Astrocyte (in vitro differentiated cells and primary cell): ENCODE measurements at regions not wholly inside any gene's neighbourhood (a gene's known extent, or its start where the extent isn't known, plus 50 kb on each side); places are given as distances from the start of the nearest gene placed in this dataset.

Experiments
- DNase-seq: peaks from one replicate; pipeline ENCODE4 v3.0.0-alpha.2; 2010; ENCODE audit warnings: low read depth
- FAIRE-seq: peaks from 2 replicates; lab custom pipeline; 2011; peaks lifted over from hg19 to GRCh38; lab: Jason Lieb, UNC
- H2AFZ ChIP-seq: 2 replicates; pipeline ENCODE4 v1.6.0; 2012; ENCODE audit warnings: low read depth, low read length, inconsistent platforms
- H3K27ac ChIP-seq: 2 replicates; pipeline ENCODE4 v1.5.1; 2011; ENCODE audit warnings: low read depth, low read length, inconsistent platforms
- H3K27me3 ChIP-seq: 2 replicates; pipeline ENCODE4 v1.6.0; 2011; ENCODE audit warnings: low read length, inconsistent platforms; ENCODE audit not compliant: insufficient read depth
- H3K36me3 ChIP-seq: 2 replicates; pipeline ENCODE4 v1.5.1; 2011; ENCODE audit warnings: low read length, inconsistent platforms; ENCODE audit not compliant: insufficient read depth
- H3K4me1 ChIP-seq: 2 replicates; pipeline ENCODE4 v1.5.1; 2011; ENCODE audit warnings: low read length, inconsistent platforms; ENCODE audit not compliant: insufficient read depth
- H3K4me2 ChIP-seq: 2 replicates; pipeline ENCODE4 v1.6.0; 2012; ENCODE audit warnings: low read length, inconsistent platforms
- H3K4me3 ChIP-seq: 2 replicates; pipeline ENCODE4 v1.5.1; 2011; ENCODE audit warnings: low read depth, mild to moderate bottlenecking, low read length, inconsistent platforms; ENCODE audit not compliant: insufficient read depth
- H3K79me2 ChIP-seq: 2 replicates; pipeline ENCODE4 v1.6.0; 2012; ENCODE audit warnings: mild to moderate bottlenecking, low read length, inconsistent platforms; ENCODE audit not compliant: insufficient read depth
- H3K9ac ChIP-seq: 2 replicates; pipeline ENCODE4 v1.6.0; 2012; ENCODE audit warnings: mild to moderate bottlenecking, low read length, inconsistent platforms
- H3K9me3 ChIP-seq: 2 replicates; pipeline ENCODE4 v1.5.1; 2012; ENCODE audit warnings: low read depth, mild to moderate bottlenecking, low read length, inconsistent platforms; ENCODE audit not compliant: insufficient read depth
- H4K20me1 ChIP-seq: 2 replicates; pipeline ENCODE4 v1.6.0; 2012; ENCODE audit warnings: low read length, inconsistent platforms; ENCODE audit not compliant: insufficient read depth
- H3K27ac Mint-ChIP-seq: one replicate; pipeline ENCODE4 v1.8.0; 2021; ENCODE audit warnings: mild to moderate bottlenecking, mixed read lengths; ENCODE audit not compliant: unreplicated experiment
- H3K27me3 Mint-ChIP-seq: one replicate; pipeline ENCODE4 v1.8.0; 2021; ENCODE audit warnings: low read depth, mixed read lengths; ENCODE audit not compliant: unreplicated experiment
- H3K36me3 Mint-ChIP-seq: one replicate; pipeline ENCODE4 v1.8.0; 2021; ENCODE audit warnings: low read depth, mixed read lengths; ENCODE audit not compliant: unreplicated experiment
- H3K4me1 Mint-ChIP-seq: one replicate; pipeline ENCODE4 v1.8.0; 2021; ENCODE audit warnings: low read depth, mixed read lengths; ENCODE audit not compliant: unreplicated experiment
- H3K4me3 Mint-ChIP-seq: one replicate; pipeline ENCODE4 v1.8.0; 2021; ENCODE audit warnings: mild to moderate bottlenecking, moderate library complexity, mixed read lengths; ENCODE audit not compliant: unreplicated experiment
- H3K9me3 Mint-ChIP-seq: one replicate; pipeline ENCODE4 v1.8.0; 2021; ENCODE audit warnings: mild to moderate bottlenecking, mixed read lengths; ENCODE audit not compliant: unreplicated experiment
- EZH2 ChIP-seq: IDR thresholded peaks from 2 replicates; pipeline ENCODE4 v1.6.1; 2012; ENCODE audit warnings: mild to moderate bottlenecking, low read length, inconsistent platforms; ENCODE audit not compliant: insufficient read depth
- TF ChIP-seq, protein P1 (sequence below): IDR thresholded peaks from 2 replicates; pipeline ENCODE4 v1.5.1; 2011; ENCODE audit warnings: low read depth, mild to moderate bottlenecking, inconsistent platforms, low read length, moderate library complexity; ENCODE audit not compliant: insufficient read depth

DNA sequence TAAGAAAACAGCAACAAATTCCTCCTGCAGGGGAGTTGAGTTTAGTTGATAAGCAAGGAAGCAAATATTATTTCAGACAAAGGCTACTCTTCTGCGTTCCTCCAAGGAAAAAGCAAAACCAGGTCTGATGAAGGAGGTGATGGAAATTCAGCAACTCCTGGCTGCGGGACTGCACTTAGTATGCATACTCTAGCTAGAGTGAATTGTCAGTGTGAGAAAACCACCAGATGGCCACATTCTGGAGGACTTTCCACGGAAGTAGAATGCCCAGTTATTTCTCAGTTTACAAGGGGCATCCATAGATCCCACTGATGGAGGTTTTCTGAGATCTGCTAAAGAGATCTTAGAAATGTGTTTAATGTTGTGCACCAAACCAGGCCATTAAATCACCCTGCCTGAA is 338.6 kb upstream of the PUDP start:
- H3K27ac ChIP-seq: no peak overlapping the region
- FAIRE-seq (no peak), DNase-seq (no peak)
- no peaks in the 10 kb centered on the region for H3K4me1 ChIP-seq
- H4K20me1 ChIP-seq: no peaks in the 10 kb centered on the region
- Mint-ChIP-seq H3K36me3 (no peaks in the 10 kb centered on the region), H3K4me1 (no peaks in the 10 kb centered on the region), H3K27ac (no peak overlapping the region), H3K4me3 (no peak overlapping the region), H3K27me3 (no peaks in the 10 kb centered on the region), H3K9me3 (no peaks in the 10 kb centered on the region)
- TF ChIP-seq, protein P1, sequence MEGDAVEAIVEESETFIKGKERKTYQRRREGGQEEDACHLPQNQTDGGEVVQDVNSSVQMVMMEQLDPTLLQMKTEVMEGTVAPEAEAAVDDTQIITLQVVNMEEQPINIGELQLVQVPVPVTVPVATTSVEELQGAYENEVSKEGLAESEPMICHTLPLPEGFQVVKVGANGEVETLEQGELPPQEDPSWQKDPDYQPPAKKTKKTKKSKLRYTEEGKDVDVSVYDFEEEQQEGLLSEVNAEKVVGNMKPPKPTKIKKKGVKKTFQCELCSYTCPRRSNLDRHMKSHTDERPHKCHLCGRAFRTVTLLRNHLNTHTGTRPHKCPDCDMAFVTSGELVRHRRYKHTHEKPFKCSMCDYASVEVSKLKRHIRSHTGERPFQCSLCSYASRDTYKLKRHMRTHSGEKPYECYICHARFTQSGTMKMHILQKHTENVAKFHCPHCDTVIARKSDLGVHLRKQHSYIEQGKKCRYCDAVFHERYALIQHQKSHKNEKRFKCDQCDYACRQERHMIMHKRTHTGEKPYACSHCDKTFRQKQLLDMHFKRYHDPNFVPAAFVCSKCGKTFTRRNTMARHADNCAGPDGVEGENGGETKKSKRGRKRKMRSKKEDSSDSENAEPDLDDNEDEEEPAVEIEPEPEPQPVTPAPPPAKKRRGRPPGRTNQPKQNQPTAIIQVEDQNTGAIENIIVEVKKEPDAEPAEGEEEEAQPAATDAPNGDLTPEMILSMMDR: no peak
- TF ChIP-seq EZH2: no peak
- no peaks in the 10 kb centered on the region for H3K36me3 ChIP-seq
- no peaks in the 10 kb centered on the region for H3K79me2 ChIP-seq
- no peaks in the 10 kb centered on the region for H3K27me3 ChIP-seq
- H3K9ac ChIP-seq: no peak overlapping the region
- no peak overlapping the region for H3K4me2 ChIP-seq
- no peaks in the 10 kb centered on the region for H3K9me3 ChIP-seq
- H2AFZ ChIP-seq: no peak overlapping the region
- H3K4me3 ChIP-seq: no peak overlapping the region

DNA sequence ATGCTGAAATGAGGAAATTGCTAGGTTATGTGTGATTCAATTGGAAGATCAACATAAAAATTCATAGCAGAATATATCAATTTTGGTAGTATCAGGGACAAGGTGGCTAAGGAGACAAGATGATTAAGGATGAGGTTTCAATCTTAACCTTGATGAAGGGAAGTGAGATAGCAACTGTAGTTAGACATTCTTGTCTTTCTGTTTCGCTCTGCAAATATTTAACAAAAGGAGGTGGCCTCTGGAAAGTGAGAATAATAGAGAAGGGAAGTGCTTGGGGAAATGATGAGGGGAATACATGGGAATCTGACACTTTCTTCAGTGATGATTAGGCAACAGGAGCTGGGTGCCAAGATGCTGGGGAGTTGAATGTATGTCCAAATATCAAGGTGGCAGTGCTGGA is 337.1 kb upstream of the PUDP start:
- H2AFZ ChIP-seq: no peak overlapping the region
- DNase-seq: no peak
- no peak overlapping the region for H3K27ac ChIP-seq
- H3K4me1 ChIP-seq: no peaks in the 10 kb centered on the region
- FAIRE-seq: no peak
- Mint-ChIP-seq H3K27me3 (no peaks in the 10 kb centered on the region), H3K27ac (no peak overlapping the region), H3K4me1 (no peaks in the 10 kb centered on the region), H3K4me3 (no peak overlapping the region), H3K9me3 (no peaks in the 10 kb centered on the region), H3K36me3 (no peaks in the 10 kb centered on the region)
- no peak overlapping the region for H3K4me3 ChIP-seq
- H3K27me3 ChIP-seq: no peaks in the 10 kb centered on the region
- H3K79me2 ChIP-seq: no peaks in the 10 kb centered on the region
- H4K20me1 ChIP-seq: no peaks in the 10 kb centered on the region
- H3K36me3 ChIP-seq: no peaks in the 10 kb centered on the region
- no peak overlapping the region for H3K9ac ChIP-seq
- H3K4me2 ChIP-seq: no peak overlapping the region
- H3K9me3 ChIP-seq: no peaks in the 10 kb centered on the region
- no peak for TF ChIP-seq EZH2
- TF ChIP-seq, protein P1: no peak

DNA sequence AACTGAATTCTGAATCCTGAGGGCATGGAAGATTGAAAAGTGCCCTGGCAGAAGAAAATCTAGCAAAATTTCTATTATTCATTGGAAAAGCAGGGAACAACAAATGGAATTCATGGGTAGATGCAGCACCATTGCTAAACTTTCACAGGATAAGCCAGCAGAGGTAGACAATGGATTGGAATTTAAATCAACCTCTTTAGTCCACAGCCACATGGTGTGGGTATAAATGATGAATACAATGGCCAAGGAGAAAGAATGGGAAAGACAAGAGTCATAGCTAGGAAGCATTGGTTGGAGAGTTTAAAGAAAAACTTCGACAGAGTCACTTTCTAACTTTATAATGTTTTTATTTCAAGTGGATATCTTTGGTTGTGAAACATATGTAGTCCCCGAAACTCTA is 332.8 kb upstream of the PUDP start:
- Histone ChIP-seq H3K79me2 (no peaks in the 10 kb centered on the region), H3K9me3 (no peaks in the 10 kb centered on the region), H3K4me2 (no peak overlapping the region), H4K20me1 (no peaks in the 10 kb centered on the region), H3K27ac (no peak overlapping the region), H3K4me1 (no peaks in the 10 kb centered on the region), H3K4me3 (no peak overlapping the region), H3K9ac (no peak overlapping the region), H2AFZ (no peak overlapping the region), H3K36me3 (no peaks in the 10 kb centered on the region), H3K27me3 (no peaks in the 10 kb centered on the region)
- DNase-seq (no peak), FAIRE-seq (no peak)
- H3K4me1 Mint-ChIP-seq: no peaks in the 10 kb centered on the region
- no peak for TF ChIP-seq EZH2
- TF ChIP-seq, protein P1: no peak
- H3K27me3 Mint-ChIP-seq: no peaks in the 10 kb centered on the region
- H3K4me3 Mint-ChIP-seq: no peak overlapping the region
- no peak overlapping the region for H3K27ac Mint-ChIP-seq
- H3K9me3 Mint-ChIP-seq: no peaks in the 10 kb centered on the region
- H3K36me3 Mint-ChIP-seq: no peaks in the 10 kb centered on the region
